Neural progenitor cell (in vitro differentiated cells): ENCODE measurements at regions not wholly inside any gene's neighbourhood (a gene's known extent, or its start where the extent isn't known, plus 50 kb on each side); places are given as distances from the start of the nearest gene placed in this dataset.

Experiments used
- DNase-seq: peaks from one replicate; pipeline ENCODE4 v3.0.0-alpha.2; 2016; ENCODE audit warnings: low spot score
- H2AFZ ChIP-seq: fragments of 200-600 bp; sonication (generic); replicated peaks from 2 replicates; pipeline ENCODE4 v1.6.1; 2016; ENCODE audit warnings: antibody characterized with exemption
- H3F3A ChIP-seq: fragments of 200-600 bp; sonication (generic); 2 replicates; pipeline ENCODE4 v1.6.1; 2016; ENCODE audit warnings: antibody characterized with exemption, low read depth
- H3K27ac ChIP-seq: fragments of 200-600 bp; sonication (generic); 2 replicates; pipeline ENCODE4 v1.5.1; 2016; ENCODE audit warnings: mild to moderate bottlenecking
- H3K27me3 ChIP-seq: fragments of 200-600 bp; sonication (generic); 2 replicates; pipeline ENCODE4 v1.6.1; 2016; ENCODE audit warnings: mild to moderate bottlenecking, moderate library complexity
- H3K36me3 ChIP-seq: fragments of 200-600 bp; sonication (generic); 2 replicates; pipeline ENCODE4 v1.5.1; 2016
- H3K4me1 ChIP-seq: fragments of 200-600 bp; sonication (generic); 2 replicates; pipeline ENCODE4 v1.6.1; 2016; ENCODE audit warnings: mixed run types
- H3K4me2 ChIP-seq: fragments of 200-600 bp; sonication (generic); 2 replicates; pipeline ENCODE4 v1.6.1; 2016
- H3K4me3 ChIP-seq: fragments of 200-600 bp; sonication (generic); 2 replicates; pipeline ENCODE4 v1.5.1; 2016
- H3K79me2 ChIP-seq: fragments of 200-600 bp; sonication (generic); 2 replicates; pipeline ENCODE4 v1.6.1; 2016; ENCODE audit warnings: low read depth
- H3K9ac ChIP-seq: fragments of 200-600 bp; sonication (generic); 2 replicates; pipeline ENCODE4 v1.6.1; 2016
- H3K9me3 ChIP-seq: fragments of 200-600 bp; sonication (generic); 2 replicates; pipeline ENCODE4 v1.5.1; 2016; ENCODE audit warnings: low read depth
- H4K20me1 ChIP-seq: fragments of 200-600 bp; sonication (generic); 2 replicates; pipeline ENCODE4 v1.6.1; 2016; ENCODE audit warnings: low read depth
- H3K27ac Mint-ChIP-seq: 3 replicates; pipeline ENCODE4 v1.8.0; 2021; ENCODE audit warnings: mixed read lengths
- H3K27me3 Mint-ChIP-seq: 2 replicates; pipeline ENCODE4 v1.8.0; 2022; ENCODE audit warnings: low read depth, mild to moderate bottlenecking, inconsistent platforms, moderate library complexity, mixed read lengths; ENCODE audit not compliant: insufficient read depth
- H3K36me3 Mint-ChIP-seq: 3 replicates; pipeline ENCODE4 v1.8.0; 2021; ENCODE audit warnings: mixed read lengths
- H3K4me1 Mint-ChIP-seq: 3 replicates; pipeline ENCODE4 v1.8.0; 2021; ENCODE audit warnings: mixed read lengths
- H3K4me3 Mint-ChIP-seq: 3 replicates; pipeline ENCODE4 v1.8.0; 2021; ENCODE audit warnings: mild to moderate bottlenecking, moderate library complexity, mixed read lengths
- H3K9me3 Mint-ChIP-seq: 3 replicates; pipeline ENCODE4 v1.8.0; 2020; ENCODE audit warnings: mixed read lengths
- EZH2 ChIP-seq: fragments of 200-600 bp; sonication (generic); IDR thresholded peaks from 2 replicates; pipeline ENCODE4 v1.6.1; 2017; ENCODE audit warnings: antibody characterized with exemption, mild to moderate bottlenecking, moderate library complexity
- EZH2phosphoT487 ChIP-seq: fragments of 200-600 bp; sonication (generic); IDR thresholded peaks from 2 replicates; pipeline ENCODE4 v1.6.1; 2017; ENCODE audit warnings: antibody characterized with exemption
- TF ChIP-seq, protein P1 (sequence below): fragments of 200-600 bp; sonication (generic); IDR thresholded peaks from 2 replicates; pipeline ENCODE4 v1.5.1; 2017; ENCODE audit warnings: antibody characterized with exemption, mild to moderate bottlenecking

DNA sequence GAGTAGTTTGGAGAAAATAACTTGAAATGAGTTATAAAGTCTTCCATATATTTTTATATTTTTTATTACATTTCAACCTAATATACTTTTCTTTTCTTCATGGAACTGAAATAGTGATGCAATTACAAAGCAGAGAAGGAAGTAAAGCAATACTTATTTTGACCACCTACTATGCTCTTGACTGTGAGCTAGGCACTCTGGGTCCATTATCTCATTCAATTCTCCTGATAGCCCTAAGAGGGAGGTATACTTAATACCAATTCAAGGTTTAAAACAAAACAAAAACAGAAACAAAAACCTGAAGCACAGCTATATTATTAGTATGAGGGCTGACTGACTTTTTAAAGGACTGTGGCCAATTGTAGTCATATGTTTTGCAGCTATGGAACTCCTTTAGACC, 193.5 kb downstream of the MAD2L1 start:
- TF ChIP-seq, protein P1, sequence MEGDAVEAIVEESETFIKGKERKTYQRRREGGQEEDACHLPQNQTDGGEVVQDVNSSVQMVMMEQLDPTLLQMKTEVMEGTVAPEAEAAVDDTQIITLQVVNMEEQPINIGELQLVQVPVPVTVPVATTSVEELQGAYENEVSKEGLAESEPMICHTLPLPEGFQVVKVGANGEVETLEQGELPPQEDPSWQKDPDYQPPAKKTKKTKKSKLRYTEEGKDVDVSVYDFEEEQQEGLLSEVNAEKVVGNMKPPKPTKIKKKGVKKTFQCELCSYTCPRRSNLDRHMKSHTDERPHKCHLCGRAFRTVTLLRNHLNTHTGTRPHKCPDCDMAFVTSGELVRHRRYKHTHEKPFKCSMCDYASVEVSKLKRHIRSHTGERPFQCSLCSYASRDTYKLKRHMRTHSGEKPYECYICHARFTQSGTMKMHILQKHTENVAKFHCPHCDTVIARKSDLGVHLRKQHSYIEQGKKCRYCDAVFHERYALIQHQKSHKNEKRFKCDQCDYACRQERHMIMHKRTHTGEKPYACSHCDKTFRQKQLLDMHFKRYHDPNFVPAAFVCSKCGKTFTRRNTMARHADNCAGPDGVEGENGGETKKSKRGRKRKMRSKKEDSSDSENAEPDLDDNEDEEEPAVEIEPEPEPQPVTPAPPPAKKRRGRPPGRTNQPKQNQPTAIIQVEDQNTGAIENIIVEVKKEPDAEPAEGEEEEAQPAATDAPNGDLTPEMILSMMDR = no peak
- TF ChIP-seq EZH2phosphoT487 (no peak), EZH2 (no peak)
- H3K27me3 Mint-ChIP-seq = no peaks in the 10 kb centered on the region
- H3K4me1 Mint-ChIP-seq = no peaks in the 10 kb centered on the region

DNA sequence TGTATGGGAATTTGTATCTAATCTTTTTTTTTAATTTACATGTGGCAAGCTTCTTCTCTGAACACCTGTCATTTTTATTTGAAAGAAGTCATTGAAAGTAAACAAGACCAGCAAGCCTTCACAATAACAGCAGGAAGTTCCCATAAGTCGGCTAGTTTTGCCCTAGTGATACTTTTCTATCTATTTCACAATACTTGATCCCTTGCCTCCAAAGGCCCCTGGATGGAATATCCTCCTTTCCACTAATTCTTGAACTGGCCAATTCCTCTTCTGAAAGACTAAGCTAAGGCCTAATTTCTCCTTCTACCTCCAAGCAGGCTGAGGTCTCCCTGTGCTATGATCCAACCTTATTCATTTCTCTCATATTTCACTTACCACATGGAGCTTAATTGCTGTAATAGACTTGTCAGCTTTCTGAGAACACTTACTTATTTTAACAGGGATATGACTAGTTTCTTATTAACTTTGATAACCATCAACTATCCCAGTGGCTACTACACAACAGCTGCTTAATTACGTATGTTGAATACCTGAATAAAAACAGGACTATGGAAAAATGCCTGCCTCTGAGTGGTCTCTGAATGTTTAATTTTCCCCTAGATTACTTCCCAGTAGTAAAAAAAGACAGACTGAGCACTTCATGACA, 194.2 kb downstream of the MAD2L1 start:
- Histone ChIP-seq H3K9ac (no peak overlapping the region), H3K4me3 (no peak overlapping the region)
- H3K4me3 Mint-ChIP-seq = no peak overlapping the region

More for the DNA sequence above, 193.5 kb downstream of the MAD2L1 start:
- Histone ChIP-seq H3F3A (no peaks in the 10 kb centered on the region), H3K4me3 (no peak overlapping the region), H2AFZ (no peak overlapping the region), H3K9me3 (no peaks in the 10 kb centered on the region), H3K79me2 (no peaks in the 10 kb centered on the region), H3K27ac (no peak overlapping the region), H3K27me3 (no peaks in the 10 kb centered on the region), H4K20me1 (no peaks in the 10 kb centered on the region), H3K36me3 (no peaks in the 10 kb centered on the region), H3K9ac (no peak overlapping the region), H3K4me1 (no peaks in the 10 kb centered on the region), H3K4me2 (no peak overlapping the region)
- Mint-ChIP-seq H3K9me3 (no peaks in the 10 kb centered on the region), H3K4me3 (no peak overlapping the region), H3K36me3 (no peaks in the 10 kb centered on the region), H3K27ac (no peak overlapping the region)
- no peak for DNase-seq

DNA sequence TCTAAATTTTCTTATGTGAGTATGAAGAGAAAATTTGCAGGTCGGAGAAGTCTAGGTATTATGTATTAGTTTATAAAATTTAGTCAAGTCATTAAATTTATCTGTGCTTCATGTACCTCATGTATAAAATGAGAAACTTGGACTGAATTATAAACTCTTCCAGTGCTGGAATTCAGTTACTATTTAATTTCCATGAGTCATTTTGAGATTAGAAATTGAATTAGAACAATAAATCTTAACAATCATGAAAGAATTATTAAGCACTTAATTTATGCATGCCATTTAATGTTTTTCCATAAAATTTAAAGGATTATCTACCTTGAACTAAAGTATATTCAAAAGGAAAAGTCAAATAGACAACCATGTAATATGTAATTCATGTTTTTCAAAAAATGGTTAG, 195.8 kb downstream of the MAD2L1 start:
- no peak overlapping the region for H3K27ac Mint-ChIP-seq
- H3F3A ChIP-seq = no peaks in the 10 kb centered on the region
- no peaks in the 10 kb centered on the region for H3K9me3 Mint-ChIP-seq
- no peak for DNase-seq
- no peaks in the 10 kb centered on the region for H3K27me3 ChIP-seq
- H4K20me1 ChIP-seq = no peaks in the 10 kb centered on the region
- no peak overlapping the region for H3K4me3 Mint-ChIP-seq
- no peak overlapping the region for H3K9ac ChIP-seq
- no peak overlapping the region for H2AFZ ChIP-seq
- H3K27ac ChIP-seq = no peak overlapping the region
- H3K4me3 ChIP-seq = no peak overlapping the region
- H3K4me2 ChIP-seq = no peak overlapping the region
- H3K27me3 Mint-ChIP-seq = no peaks in the 10 kb centered on the region
- no peaks in the 10 kb centered on the region for H3K36me3 ChIP-seq
- no peaks in the 10 kb centered on the region for H3K4me1 ChIP-seq
- TF ChIP-seq EZH2phosphoT487 (no peak), EZH2 (no peak)
- TF ChIP-seq, protein P1 = no peak
- H3K9me3 ChIP-seq = no peaks in the 10 kb centered on the region
- H3K36me3 Mint-ChIP-seq = no peaks in the 10 kb centered on the region
- H3K79me2 ChIP-seq = no peaks in the 10 kb centered on the region
- H3K4me1 Mint-ChIP-seq = no peaks in the 10 kb centered on the region

More for the DNA sequence above, 194.2 kb downstream of the MAD2L1 start:
- no peaks in the 10 kb centered on the region for H3K4me1 ChIP-seq
- H3K9me3 Mint-ChIP-seq = no peaks in the 10 kb centered on the region
- no peak overlapping the region for H3K27ac ChIP-seq
- no peaks in the 10 kb centered on the region for H3K27me3 ChIP-seq
- no peaks in the 10 kb centered on the region for H3F3A ChIP-seq
- no peak overlapping the region for H3K4me2 ChIP-seq
- H3K36me3 Mint-ChIP-seq = no peaks in the 10 kb centered on the region
- H3K9me3 ChIP-seq = no peaks in the 10 kb centered on the region
- H3K79me2 ChIP-seq = no peaks in the 10 kb centered on the region
- no peaks in the 10 kb centered on the region for H3K36me3 ChIP-seq
- no peaks in the 10 kb centered on the region for H3K4me1 Mint-ChIP-seq
- DNase-seq = no peak
- no peak overlapping the region for H3K27ac Mint-ChIP-seq
- TF ChIP-seq EZH2 = no peak
- TF ChIP-seq, protein P1 = no peak
- no peak for TF ChIP-seq EZH2phosphoT487
- no peaks in the 10 kb centered on the region for H4K20me1 ChIP-seq
- H3K27me3 Mint-ChIP-seq = no peaks in the 10 kb centered on the region
- H2AFZ ChIP-seq = no peak overlapping the region
